IPS-15b (cell line): ENCODE measurements at regions not wholly inside any gene's neighbourhood (a gene's known extent, or its start where the extent isn't known, plus 50 kb on each side); places are given as distances from the start of the nearest gene placed in this dataset.

Experiments
- H3K27me3 ChIP-seq: one replicate; pipeline ENCODE4 v1.6.1; 2013; ENCODE audit warnings: low read length; ENCODE audit not compliant: control insufficient read depth, insufficient read depth
- H3K36me3 ChIP-seq: one replicate; pipeline ENCODE4 v1.6.1; 2013; ENCODE audit warnings: low read length; ENCODE audit not compliant: control insufficient read depth, insufficient read depth
- H3K4me1 ChIP-seq: one replicate; pipeline ENCODE4 v1.6.1; 2013; ENCODE audit warnings: mild to moderate bottlenecking, low read length; ENCODE audit not compliant: control insufficient read depth, insufficient read depth
- H3K4me3 ChIP-seq: one replicate; pipeline ENCODE4 v1.5.1; 2013; ENCODE audit warnings: low read depth, low read length
- H3K9ac ChIP-seq: one replicate; pipeline ENCODE4 v1.6.1; 2013; ENCODE audit warnings: low read depth, mild to moderate bottlenecking, low read length
- H3K9me3 ChIP-seq: one replicate; pipeline ENCODE4 v1.6.1; 2013; ENCODE audit warnings: mild to moderate bottlenecking, low read length; ENCODE audit not compliant: control insufficient read depth, insufficient read depth

DNA sequence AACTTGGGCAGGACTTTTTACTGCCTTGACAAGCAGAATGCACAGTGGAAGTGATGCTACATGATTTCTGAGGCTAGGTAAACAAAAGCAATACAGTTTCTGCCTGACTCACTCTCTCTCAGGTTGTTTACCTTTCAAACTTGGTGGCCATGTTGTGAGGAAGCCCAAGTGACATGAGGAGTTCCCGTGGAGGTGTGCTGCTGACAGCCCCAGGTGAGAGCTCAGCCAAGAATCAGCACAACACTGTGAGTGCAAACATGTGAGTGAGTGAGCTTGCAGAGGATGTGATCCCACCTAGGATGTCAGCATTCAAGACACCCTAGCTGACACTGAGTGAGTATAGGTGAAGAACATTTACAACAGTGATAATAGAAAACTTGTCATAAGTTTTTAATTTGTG lies 71.1 kb upstream of the IFNAR2 start:
- H3K27me3 ChIP-seq = no peaks in the 10 kb centered on the region
- no peaks in the 10 kb centered on the region for H3K36me3 ChIP-seq
- H3K9ac ChIP-seq = no peak overlapping the region
- no peaks in the 10 kb centered on the region for H3K4me1 ChIP-seq
- H3K4me3 ChIP-seq = no peak overlapping the region
- H3K9me3 ChIP-seq = no peaks in the 10 kb centered on the region

DNA sequence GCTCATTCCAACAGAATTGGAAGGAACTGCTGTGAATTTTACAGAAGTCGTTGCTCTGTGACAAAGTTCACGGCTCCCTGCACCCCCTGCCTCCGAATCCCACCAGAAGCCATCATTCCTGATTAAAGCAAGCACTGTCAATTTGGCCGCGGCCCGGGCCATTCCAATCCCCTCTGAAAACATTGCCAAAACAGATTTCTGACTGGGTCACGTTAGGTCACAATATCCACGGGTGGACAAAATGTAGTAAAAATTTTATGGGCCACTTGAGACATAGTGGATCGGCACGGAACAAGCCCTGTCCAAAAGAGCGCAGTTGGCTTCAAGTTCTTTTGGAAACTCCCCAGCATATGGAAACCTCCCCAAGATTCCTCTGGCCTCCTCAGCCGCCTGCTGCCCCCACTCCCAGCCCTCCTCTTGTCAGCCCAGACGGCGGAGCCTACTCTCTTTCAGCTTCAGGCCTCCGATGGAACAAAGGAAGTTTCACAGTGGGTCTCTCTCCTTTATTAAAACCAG lies 67.2 kb upstream of the IFNAR2 start:
- Histone ChIP-seq H3K9ac (no peak overlapping the region), H3K9me3 (no peaks in the 10 kb centered on the region), H3K36me3 (no peaks in the 10 kb centered on the region), H3K27me3 (no peaks in the 10 kb centered on the region), H3K4me3 (no peak overlapping the region), H3K4me1 (no peaks in the 10 kb centered on the region)

DNA sequence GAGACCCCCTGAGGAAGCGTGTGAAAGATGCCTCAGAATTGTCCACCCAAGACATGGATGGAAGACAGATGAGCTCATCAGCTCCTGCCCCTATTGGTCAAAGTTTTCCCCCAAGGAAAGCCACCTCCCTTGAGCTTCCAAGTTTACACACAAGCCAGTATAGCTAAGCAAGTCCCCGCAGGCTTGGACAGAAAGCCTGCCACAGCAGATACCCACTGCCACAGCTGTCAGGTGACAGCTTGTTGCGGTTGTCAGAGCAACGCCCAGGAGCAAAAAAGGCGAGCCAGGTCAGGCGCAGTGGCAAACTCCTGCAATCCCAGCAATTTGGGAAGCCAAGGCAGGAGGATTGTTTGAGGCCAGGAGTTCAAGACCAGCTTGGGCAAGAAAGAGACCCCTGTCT lies 60.9 kb upstream of the IFNAR2 start:
- Histone ChIP-seq H3K9ac (no peak overlapping the region), H3K36me3 (no peaks in the 10 kb centered on the region), H3K27me3 (no peaks in the 10 kb centered on the region), H3K4me1 (no peaks in the 10 kb centered on the region), H3K4me3 (no peak overlapping the region), H3K9me3 (no peaks in the 10 kb centered on the region)

DNA sequence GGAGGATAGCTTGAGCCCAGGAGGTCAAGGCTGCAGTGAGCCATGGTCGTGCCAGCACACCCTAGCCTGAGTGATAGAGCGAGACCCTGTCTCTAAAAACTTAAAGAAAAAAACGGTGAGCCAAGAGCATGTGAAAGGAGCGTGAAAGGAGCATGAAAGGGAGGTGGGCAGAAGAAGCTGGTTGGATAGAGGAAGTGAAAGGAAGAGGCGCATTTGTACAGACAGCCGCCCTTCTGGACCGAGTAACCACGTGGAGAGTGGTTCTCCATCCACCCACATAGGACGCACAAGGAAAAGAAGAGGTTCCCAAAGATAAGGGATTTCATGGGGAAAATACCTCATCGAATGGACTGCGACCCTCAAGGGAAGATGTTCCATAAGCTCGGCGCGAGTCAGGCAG lies 60.4 kb upstream of the IFNAR2 start:
- H3K27me3 ChIP-seq = no peaks in the 10 kb centered on the region

DNA sequence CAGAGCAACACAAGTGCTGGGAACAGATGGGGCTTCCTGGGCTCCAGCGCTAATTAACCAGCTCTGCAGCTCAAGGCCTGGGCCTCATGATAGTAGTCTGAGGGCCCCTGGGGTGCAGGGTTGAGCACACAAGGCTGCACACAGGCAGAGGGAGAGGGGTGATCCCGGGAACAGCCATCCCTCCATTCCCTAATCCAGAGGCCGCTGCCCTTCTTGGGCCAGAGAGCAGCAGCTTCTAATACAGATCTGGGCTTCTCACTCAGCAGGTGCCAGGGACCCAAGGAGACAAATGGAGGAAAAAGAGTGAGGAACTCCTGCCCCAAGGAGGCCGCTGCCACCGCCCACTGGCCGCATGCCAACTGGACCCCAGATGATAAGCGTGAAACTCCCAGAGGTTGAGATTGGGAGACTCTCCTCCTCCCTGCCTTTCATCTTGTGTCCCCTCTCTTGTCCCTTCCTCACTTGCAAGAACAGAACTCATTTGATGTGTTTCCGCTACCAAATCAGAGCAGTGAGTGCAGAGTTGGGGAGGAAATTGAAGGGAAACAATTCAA lies 58.0 kb upstream of the IFNAR2 start:
- Histone ChIP-seq H3K27me3 (no peaks in the 10 kb centered on the region), H3K4me1 (no peaks in the 10 kb centered on the region), H3K4me3 (no peak overlapping the region), H3K9ac (no peak overlapping the region), H3K36me3 (no peaks in the 10 kb centered on the region), H3K9me3 (no peaks in the 10 kb centered on the region)

More for the DNA sequence above, 60.4 kb upstream of the IFNAR2 start:
- Histone ChIP-seq H3K4me1 (no peaks in the 10 kb centered on the region), H3K36me3 (no peaks in the 10 kb centered on the region), H3K9ac (no peak overlapping the region), H3K4me3 (no peak overlapping the region), H3K9me3 (no peaks in the 10 kb centered on the region)

DNA sequence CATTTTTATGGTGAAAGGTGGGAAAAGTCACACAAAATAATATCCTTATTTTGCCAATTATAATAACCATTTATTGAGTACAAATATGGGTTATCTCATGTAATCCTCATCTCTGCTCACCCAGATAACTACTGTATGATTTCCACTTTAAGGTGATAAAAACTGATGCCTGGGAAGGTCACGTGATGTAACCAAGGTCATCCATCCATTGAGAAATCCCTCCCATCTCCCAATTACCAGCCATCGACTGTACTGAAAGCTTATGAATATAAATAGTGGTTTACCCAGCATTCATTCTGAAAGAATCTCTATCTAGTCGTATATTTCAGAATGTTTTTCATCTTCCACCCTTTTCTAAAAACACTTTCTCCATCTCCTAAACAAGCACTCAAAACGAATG lies 55.0 kb upstream of the IFNAR2 start:
- H3K9me3 ChIP-seq = no peaks in the 10 kb centered on the region
- H3K9ac ChIP-seq = no peak overlapping the region
- no peaks in the 10 kb centered on the region for H3K27me3 ChIP-seq
- H3K4me3 ChIP-seq = no peak overlapping the region
- H3K36me3 ChIP-seq = no peaks in the 10 kb centered on the region
- no peaks in the 10 kb centered on the region for H3K4me1 ChIP-seq
